Thyroid gland (tissue), 4 donors: ENCODE measurements at regions not wholly inside any gene's neighbourhood (a gene's known extent, or its start where the extent isn't known, plus 50 kb on each side); places are given as distances from the start of the nearest gene placed in this dataset.

Experiments
- CTCF ChIP-seq, 6 experiments: fragments of 200-600 bp in 3 of 6; fragments of 450-650 bp in 3 of 6; sonication (generic) in 3 of 6; IDR thresholded peaks; one replicate each; pipeline ENCODE4 v1.5.1; 2016 to 2019; ENCODE audit warnings: antibody characterized with exemption in 6 of 6, mild to moderate bottlenecking in 2 of 6, inconsistent platforms in 1 of 6, moderate library complexity in 1 of 6
- POLR2A ChIP-seq, 2 donors: fragments of 450-650 bp; IDR thresholded peaks; one replicate each; pipeline ENCODE4 v1.6.1; 2017; ENCODE audit warnings: antibody characterized with exemption in 2 of 2, mild to moderate bottlenecking in 2 of 2, moderate library complexity in 1 of 2

GRCh38 chr3:57006949-57007419, 53.5 kb upstream of the SPATA12 start:
- peak in 2 of 6 experiments; percentile 9 to 15 for TF ChIP-seq CTCF (IDR thresholded peaks at IDR 0.05)
- TF ChIP-seq POLR2A (IDR thresholded peaks at IDR 0.05): no peak
